Brain microvascular endothelial cell (primary cell): ENCODE measurements at regions not wholly inside any gene's neighbourhood (a gene's known extent, or its start where the extent isn't known, plus 50 kb on each side); places are given as distances from the start of the nearest gene placed in this dataset.
A peak's percentile ranks its signal among the peaks of the same experiment; 100 is the strongest.

Source experiments
- DNase-seq: peaks from one replicate; pipeline ENCODE4 v3.0.0-alpha.2; 2020
- H3K27ac ChIP-seq: fragments of 250-450 bp; sonication (Bioruptor Pico); 2 replicates; pipeline ENCODE4 v1.5.1; 2020; ENCODE audit warnings: mild to moderate bottlenecking, moderate library complexity
- H3K27me3 ChIP-seq: fragments of 250-450 bp; sonication (Bioruptor Pico); replicated peaks from 2 replicates; pipeline ENCODE4 v1.5.1; 2020; ENCODE audit warnings: mild to moderate bottlenecking
- H3K36me3 ChIP-seq: fragments of 250-450 bp; sonication (Bioruptor Pico); replicated peaks from 2 replicates; pipeline ENCODE4 v1.5.1; 2020; ENCODE audit warnings: mild to moderate bottlenecking
- H3K4me3 ChIP-seq: 2 replicates; pipeline ENCODE4 v1.5.1; 2011; ENCODE audit warnings: low read depth, mild to moderate bottlenecking, control low read depth, low read length, moderate library complexity
- in situ Hi-C: cut with HindIII; loops from 2 replicates; pipeline ENCODE4 v1.10.0; 2017; ENCODE audit warnings: low sequenced_read_pairs, low pct_ligation_motif_present
- TF ChIP-seq, protein P1 (sequence below): IDR thresholded peaks from 2 replicates; pipeline ENCODE4 v1.5.1; 2011; ENCODE audit warnings: low read depth, mild to moderate bottlenecking, moderate library complexity, low read length, control low read depth, inconsistent platforms; ENCODE audit errors: missing control alignments

- TF ChIP-seq, protein P1, sequence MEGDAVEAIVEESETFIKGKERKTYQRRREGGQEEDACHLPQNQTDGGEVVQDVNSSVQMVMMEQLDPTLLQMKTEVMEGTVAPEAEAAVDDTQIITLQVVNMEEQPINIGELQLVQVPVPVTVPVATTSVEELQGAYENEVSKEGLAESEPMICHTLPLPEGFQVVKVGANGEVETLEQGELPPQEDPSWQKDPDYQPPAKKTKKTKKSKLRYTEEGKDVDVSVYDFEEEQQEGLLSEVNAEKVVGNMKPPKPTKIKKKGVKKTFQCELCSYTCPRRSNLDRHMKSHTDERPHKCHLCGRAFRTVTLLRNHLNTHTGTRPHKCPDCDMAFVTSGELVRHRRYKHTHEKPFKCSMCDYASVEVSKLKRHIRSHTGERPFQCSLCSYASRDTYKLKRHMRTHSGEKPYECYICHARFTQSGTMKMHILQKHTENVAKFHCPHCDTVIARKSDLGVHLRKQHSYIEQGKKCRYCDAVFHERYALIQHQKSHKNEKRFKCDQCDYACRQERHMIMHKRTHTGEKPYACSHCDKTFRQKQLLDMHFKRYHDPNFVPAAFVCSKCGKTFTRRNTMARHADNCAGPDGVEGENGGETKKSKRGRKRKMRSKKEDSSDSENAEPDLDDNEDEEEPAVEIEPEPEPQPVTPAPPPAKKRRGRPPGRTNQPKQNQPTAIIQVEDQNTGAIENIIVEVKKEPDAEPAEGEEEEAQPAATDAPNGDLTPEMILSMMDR, result no peak
- in situ Hi-C loops, result no loop called here
- no peak overlapping the region for H3K27ac ChIP-seq
- H3K27me3 ChIP-seq, result no peaks in the 10 kb centered on the region
- DNase-seq, result no peak
- H3K4me3 ChIP-seq, result no peak overlapping the region
- H3K36me3 ChIP-seq, result no peaks in the 10 kb centered on the region
Observed at GRCh38 chr17:62882284-62882683, 74.2 kb upstream of the MARCHF10 start.

DNA sequence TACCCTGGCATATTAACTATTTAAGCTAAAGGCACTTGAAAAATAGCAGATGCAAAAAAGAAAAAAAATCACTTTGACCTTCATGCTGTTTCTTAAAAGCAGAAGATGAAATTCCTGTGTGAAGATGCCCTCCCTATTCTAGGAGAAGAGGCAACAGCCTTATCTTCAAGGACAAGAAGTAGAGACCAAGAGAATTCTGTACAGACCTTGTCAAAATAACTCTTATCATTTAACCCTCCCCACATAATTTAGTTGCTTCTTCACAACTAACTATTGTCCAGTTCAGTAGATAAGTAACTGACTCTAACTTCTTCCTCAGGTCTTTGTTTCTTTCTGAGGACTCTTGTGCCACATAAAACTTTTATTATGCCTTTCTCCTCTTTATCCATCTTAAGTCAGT lies 72.0 kb upstream of the MARCHF10 start:
- Histone ChIP-seq H3K36me3 (no peaks in the 10 kb centered on the region), H3K4me3 (no peak overlapping the region), H3K27ac (no peak overlapping the region), H3K27me3 (no peaks in the 10 kb centered on the region)
- no peak for DNase-seq
- in situ Hi-C loops, result no loop called here
- TF ChIP-seq, protein P1, result no peak

DNA sequence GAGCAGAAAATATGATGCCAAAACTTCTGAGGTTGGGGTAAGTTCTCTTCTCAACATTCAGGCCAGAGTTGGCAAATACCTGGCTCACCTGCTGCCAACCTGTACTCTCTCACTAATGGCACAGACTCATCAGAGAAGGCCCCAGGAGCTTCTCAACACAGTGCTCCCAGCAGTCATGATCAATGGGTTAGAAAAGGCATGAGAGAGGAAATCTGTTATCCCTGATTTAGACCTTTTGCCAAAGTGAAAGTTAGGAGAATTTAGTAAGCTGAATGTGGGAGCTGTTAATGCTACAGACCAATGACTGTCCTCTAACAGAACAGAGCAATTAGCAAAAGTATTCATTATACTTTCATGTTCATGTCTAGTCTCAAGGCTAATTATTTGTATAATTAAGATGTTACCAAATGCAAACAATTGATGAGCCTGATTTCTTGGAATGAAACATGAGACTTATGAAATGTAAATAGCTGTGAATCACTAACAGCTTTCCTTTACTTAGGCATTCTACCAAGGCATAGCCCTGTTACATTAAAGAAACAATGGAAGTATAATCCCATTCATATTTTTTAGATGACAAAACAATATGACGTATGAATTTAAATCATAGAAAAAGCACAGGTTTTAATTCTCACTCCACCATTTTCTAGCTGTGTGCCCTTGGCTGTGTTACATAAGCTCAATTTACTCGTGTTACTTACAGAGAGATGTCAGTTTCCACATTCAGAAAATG lies 68.7 kb upstream of the MARCHF10 start:
- in situ Hi-C loops, result no loop called here
- TF ChIP-seq, protein P1, result no peak
- DNase-seq, result no peak
- Histone ChIP-seq H3K27ac (peak overlapping the region; percentile 48), H3K36me3 (no peaks in the 10 kb centered on the region), H3K4me3 (no peak overlapping the region), H3K27me3 (no peaks in the 10 kb centered on the region)

DNA sequence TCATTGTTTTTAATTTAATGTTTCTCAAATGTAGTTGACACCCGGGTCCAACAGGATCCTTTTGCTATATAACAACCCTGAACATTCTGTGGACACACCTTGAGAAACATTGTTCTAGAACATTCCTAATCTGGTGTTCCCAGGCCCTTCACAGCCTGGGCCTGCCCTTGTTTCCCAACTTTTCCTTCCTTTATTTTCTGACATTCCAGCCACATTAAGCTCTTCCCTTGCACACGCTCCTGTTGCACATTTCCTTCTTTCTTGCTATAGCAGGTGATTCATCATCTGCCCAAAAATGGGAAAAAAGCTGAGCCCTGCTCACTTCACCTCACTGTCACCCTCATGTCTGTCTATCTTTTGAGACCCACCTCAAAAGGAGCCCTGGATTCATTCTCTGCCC lies 67.9 kb upstream of the MARCHF10 start:
- in situ Hi-C loops, result no loop called here
- DNase-seq, result no peak
- H3K4me3 ChIP-seq, result no peak overlapping the region
- TF ChIP-seq, protein P1, result no peak
- H3K27ac ChIP-seq, result no peak overlapping the region
- no peaks in the 10 kb centered on the region for H3K36me3 ChIP-seq
- no peaks in the 10 kb centered on the region for H3K27me3 ChIP-seq

GRCh38 chr17:62875296-62875695 lies 67.2 kb upstream of the MARCHF10 start:
- no peaks in the 10 kb centered on the region for H3K27me3 ChIP-seq
- H3K27ac ChIP-seq, result no peak overlapping the region
- TF ChIP-seq, protein P1, result no peak
- in situ Hi-C loops, result no loop called here
- H3K36me3 ChIP-seq, result no peaks in the 10 kb centered on the region
- no peak overlapping the region for H3K4me3 ChIP-seq
- no peak for DNase-seq

DNA sequence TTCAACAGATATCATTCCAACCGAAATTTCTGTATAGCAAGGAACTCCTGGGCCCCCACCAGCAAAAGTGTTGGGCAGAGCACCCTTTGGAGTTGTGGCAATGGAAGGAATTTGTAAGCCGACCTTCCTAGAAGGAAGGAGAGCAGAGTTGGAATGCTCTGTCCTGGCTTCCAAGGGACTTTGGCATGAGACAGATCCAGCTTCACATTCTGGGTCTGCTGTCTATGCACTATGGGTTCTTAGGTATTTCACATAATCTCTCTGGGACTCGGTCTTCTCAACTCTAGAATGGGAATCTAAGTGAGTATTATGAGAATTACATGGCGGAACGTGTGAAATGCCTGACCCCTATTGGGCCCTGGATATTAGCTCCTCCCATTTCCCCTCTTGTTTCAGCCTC lies 63.2 kb upstream of the MARCHF10 start:
- Histone ChIP-seq H3K27ac (no peak overlapping the region), H3K4me3 (no peak overlapping the region), H3K36me3 (no peaks in the 10 kb centered on the region), H3K27me3 (no peaks in the 10 kb centered on the region)
- no peak for DNase-seq
- in situ Hi-C loops, result no loop called here
- TF ChIP-seq, protein P1, result no peak
